Neutrophil (primary cell): ENCODE measurements at regions not wholly inside any gene's neighbourhood (a gene's known extent, or its start where the extent isn't known, plus 50 kb on each side); places are given as distances from the start of the nearest gene placed in this dataset.
"Not testable (repeated sequence)": the region's sequence is repeated elsewhere in the genome, so short reads cannot be mapped to it uniquely, and the experiment has no call there.

Experiments used
- H3K27ac ChIP-seq: fragments of 200-600 bp; sonication (generic); 2 replicates; pipeline ENCODE4 v1.5.1; 2016; ENCODE audit warnings: mild to moderate bottlenecking, moderate library complexity
- H3K27me3 ChIP-seq: fragments of 200-600 bp; sonication (generic); 2 replicates; pipeline ENCODE4 v1.6.0; 2016; ENCODE audit warnings: mild to moderate bottlenecking
- H3K36me3 ChIP-seq: fragments of 200-600 bp; sonication (generic); 2 replicates; pipeline ENCODE4 v1.5.1; 2017
- H3K4me1 ChIP-seq, 2 experiments: fragments of 200-600 bp in 1 of 2; sonication (generic) in 1 of 2; 1 replicate in 1 of 2; 2 replicates in 1 of 2; pipeline versions ENCODE4 v1.5.1 to v1.6.1; 2013 to 2016; ENCODE audit warnings: low read depth in 1 of 2, low read length in 1 of 2, mild to moderate bottlenecking in 1 of 2, moderate library complexity in 1 of 2; ENCODE audit not compliant: control insufficient read depth in 1 of 2, insufficient read depth in 1 of 2
- H3K4me3 ChIP-seq, 2 experiments: fragments of 200-600 bp in 1 of 2; sonication (generic) in 1 of 2; 1 replicate in 1 of 2; 2 replicates in 1 of 2; pipeline ENCODE4 v1.5.1; 2013 to 2016; ENCODE audit warnings: low read depth in 1 of 2, low read length in 1 of 2, mild to moderate bottlenecking in 1 of 2, moderate library complexity in 1 of 2
- H3K9me3 ChIP-seq: fragments of 200-600 bp; sonication (generic); 2 replicates; pipeline ENCODE4 v1.5.1; 2016
- TF ChIP-seq, protein P1 (sequence below): fragments of 200-600 bp; sonication (generic); IDR thresholded peaks from 2 replicates; pipeline ENCODE4 v1.5.1; 2016; ENCODE audit warnings: antibody characterized with exemption

DNA sequence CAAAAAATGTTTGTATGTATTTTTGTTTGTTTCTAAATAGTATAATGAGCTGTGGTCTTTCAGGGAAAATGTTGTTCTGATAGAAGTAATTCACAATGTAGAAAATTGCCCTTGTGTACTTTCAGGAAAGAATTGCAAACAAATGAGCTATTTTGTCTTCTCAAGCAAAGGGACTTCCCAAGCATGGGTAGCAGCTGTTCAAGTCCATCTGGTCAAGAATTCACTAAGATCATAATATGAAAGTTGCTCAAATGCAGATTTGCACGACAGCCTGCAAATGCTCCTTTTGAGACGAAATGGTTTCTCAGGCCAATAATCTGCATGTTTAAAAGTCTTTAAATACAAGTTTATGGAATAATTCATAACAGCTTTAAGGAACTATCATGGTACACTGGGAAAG lies 51.9 kb upstream of the HNMT start:
- Histone ChIP-seq H3K9me3 (no peaks in the 10 kb centered on the region), H3K36me3 (no peaks in the 10 kb centered on the region), H3K27me3 (no peaks in the 10 kb centered on the region), H3K4me3 (no peak overlapping the region), H3K4me1 (no peaks in the 10 kb centered on the region), H3K27ac (no peak overlapping the region)
- TF ChIP-seq, protein P1, sequence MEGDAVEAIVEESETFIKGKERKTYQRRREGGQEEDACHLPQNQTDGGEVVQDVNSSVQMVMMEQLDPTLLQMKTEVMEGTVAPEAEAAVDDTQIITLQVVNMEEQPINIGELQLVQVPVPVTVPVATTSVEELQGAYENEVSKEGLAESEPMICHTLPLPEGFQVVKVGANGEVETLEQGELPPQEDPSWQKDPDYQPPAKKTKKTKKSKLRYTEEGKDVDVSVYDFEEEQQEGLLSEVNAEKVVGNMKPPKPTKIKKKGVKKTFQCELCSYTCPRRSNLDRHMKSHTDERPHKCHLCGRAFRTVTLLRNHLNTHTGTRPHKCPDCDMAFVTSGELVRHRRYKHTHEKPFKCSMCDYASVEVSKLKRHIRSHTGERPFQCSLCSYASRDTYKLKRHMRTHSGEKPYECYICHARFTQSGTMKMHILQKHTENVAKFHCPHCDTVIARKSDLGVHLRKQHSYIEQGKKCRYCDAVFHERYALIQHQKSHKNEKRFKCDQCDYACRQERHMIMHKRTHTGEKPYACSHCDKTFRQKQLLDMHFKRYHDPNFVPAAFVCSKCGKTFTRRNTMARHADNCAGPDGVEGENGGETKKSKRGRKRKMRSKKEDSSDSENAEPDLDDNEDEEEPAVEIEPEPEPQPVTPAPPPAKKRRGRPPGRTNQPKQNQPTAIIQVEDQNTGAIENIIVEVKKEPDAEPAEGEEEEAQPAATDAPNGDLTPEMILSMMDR, result no peak

DNA sequence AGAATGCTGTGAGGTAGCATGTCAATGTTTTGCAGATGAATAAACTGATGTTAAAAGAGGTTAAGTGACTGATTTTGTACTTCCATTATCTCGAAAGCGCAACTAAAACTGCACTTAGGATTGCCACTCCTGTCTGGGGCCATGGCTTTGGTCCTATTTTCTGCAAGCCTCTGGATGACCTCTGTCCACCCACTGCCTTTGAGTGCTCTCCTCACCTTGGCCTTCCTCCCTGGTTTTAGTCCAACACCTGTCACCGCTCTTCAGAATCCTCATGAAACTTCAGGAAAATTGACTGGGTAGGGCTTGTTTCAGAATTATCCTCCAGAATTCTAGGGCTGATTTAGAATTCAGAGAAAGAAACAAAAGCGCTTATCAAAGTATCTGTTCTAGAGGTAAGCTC lies 51.1 kb upstream of the HNMT start:
- no peaks in the 10 kb centered on the region for H3K36me3 ChIP-seq
- no peak overlapping the region for H3K27ac ChIP-seq
- H3K4me1 ChIP-seq, result no peaks in the 10 kb centered on the region
- no peaks in the 10 kb centered on the region for H3K9me3 ChIP-seq
- H3K27me3 ChIP-seq, result no peaks in the 10 kb centered on the region
- TF ChIP-seq, protein P1, result no peak
- no peak overlapping the region for H3K4me3 ChIP-seq

DNA sequence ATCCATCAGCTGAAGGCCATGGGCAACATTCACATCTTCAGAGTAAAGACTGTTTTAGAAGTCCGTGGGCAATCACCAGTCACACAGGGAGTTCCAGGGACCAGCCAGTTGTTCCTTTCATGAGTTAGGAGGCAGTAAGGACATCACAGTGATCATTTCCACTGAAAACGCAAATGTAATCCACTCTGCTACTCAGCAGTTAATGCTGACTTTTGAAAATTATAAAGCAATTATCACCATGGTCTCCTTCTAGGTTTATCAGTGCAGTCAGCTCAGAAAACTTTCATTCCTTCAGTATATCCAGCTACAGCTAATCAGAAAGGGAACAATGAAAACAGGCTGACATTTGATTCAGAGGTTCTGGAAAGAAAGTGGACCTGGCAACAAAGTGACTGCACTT lies 50.6 kb upstream of the HNMT start:
- not testable (repeated sequence) for H3K36me3 ChIP-seq, H3K27ac ChIP-seq, H3K4me1 ChIP-seq, H3K4me3 ChIP-seq, H3K9me3 ChIP-seq, H3K27me3 ChIP-seq
